Effector memory CD8-positive, alpha-beta T cell (primary cell): ENCODE measurements at regions not wholly inside any gene's neighbourhood (a gene's known extent, or its start where the extent isn't known, plus 50 kb on each side); places are given as distances from the start of the nearest gene placed in this dataset.
A peak's percentile ranks its signal among the peaks of the same experiment; 100 is the strongest.
"Not testable (repeated sequence)": the region's sequence is repeated elsewhere in the genome, so short reads cannot be mapped to it uniquely, and the experiment has no call there.

Experiments used
- ATAC-seq: fragments of 150-1000 bp; cut with Tn5 transposase; replicated peaks from 2 replicates; pipeline ENCODE4 v1.10.0; 2021; ENCODE audit warnings: mild to moderate bottlenecking, moderate library complexity
- DNase-seq, 3 experiments: peaks; one replicate each; pipeline ENCODE4 v3.0.0; 2021
- H3K27ac Mint-ChIP-seq, 2 donors: one replicate each; pipeline ENCODE4 v1.8.0; 2022; ENCODE audit warnings: mild to moderate bottlenecking in 2 of 2, mixed read lengths in 2 of 2, moderate library complexity in 2 of 2
- H3K27me3 Mint-ChIP-seq, 2 donors: one replicate each; pipeline ENCODE4 v1.8.0; 2022; ENCODE audit warnings: mixed read lengths in 2 of 2
- H3K36me3 Mint-ChIP-seq: one replicate; pipeline ENCODE4 v1.8.0; 2022; ENCODE audit warnings: mild to moderate bottlenecking, moderate library complexity, mixed read lengths; ENCODE audit not compliant: insufficient read depth
- H3K4me1 Mint-ChIP-seq, 2 donors: one replicate each; pipeline ENCODE4 v1.8.0; 2022; ENCODE audit warnings: low read depth in 2 of 2, mixed read lengths in 2 of 2
- H3K4me3 Mint-ChIP-seq, 2 donors: one replicate each; pipeline ENCODE4 v1.8.0; 2022; ENCODE audit warnings: mild to moderate bottlenecking in 2 of 2, mixed read lengths in 2 of 2, moderate library complexity in 2 of 2
- H3K9me3 Mint-ChIP-seq, 2 donors: one replicate each; pipeline ENCODE4 v1.8.0; 2022; ENCODE audit warnings: mixed read lengths in 2 of 2

DNA sequence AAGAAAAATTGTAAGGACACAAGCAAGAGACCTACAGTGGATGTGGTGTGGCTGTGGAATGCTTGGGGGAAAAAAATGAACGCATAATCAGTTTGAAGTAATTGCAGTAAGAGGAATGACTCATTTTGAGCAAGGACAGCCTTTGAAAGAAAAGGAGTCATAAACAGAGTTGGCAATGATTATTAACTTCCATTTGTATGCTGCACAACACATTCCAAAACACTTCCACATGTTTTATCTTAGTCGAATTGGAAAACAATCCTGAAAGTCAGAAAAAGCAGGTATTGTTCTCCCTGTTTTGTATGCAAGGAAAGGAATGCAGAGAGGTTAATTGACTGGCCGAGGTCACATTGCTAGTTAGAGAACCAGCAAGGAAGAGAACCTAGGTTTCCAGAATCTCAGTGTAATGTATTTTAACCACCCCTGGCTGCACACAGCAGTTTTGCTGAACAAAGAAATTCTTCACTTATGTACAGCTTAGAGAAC, 630.0 kb upstream of the MIR17HG start:
- Mint-ChIP-seq H3K27me3 (no peaks in the 10 kb centered on the region), H3K36me3 (no peaks in the 10 kb centered on the region), H3K4me3 (no peak overlapping the region), H3K9me3 (peaks cover 0 to 13% of the 10 kb centered on the region in 2 donors), H3K4me1 (no peaks in the 10 kb centered on the region), H3K27ac (no peak overlapping the region)
- DNase-seq (no peak), ATAC-seq (no peak)

DNA sequence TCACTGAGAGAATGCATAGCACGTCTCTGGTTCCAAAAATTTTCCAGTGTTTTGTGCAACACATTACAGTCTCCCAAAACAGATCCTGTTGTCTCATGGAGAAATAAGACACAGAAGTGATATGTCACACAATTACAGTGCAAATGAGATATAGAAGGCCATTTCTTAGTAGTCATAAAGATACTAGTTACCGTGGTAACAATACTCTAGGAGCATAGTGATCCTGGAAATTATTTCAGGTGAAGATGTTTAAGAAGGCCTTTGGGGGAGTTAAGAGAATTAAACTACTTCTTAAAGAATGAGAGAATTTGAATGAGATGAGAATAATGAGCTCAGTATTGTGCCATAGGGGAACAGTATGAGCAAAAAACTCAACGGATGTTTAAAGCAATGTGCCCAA, 628.0 kb upstream of the MIR17HG start:
- Mint-ChIP-seq H3K4me1 (no peaks in the 10 kb centered on the region), H3K27me3 (no peaks in the 10 kb centered on the region), H3K36me3 (no peaks in the 10 kb centered on the region), H3K27ac (no peak overlapping the region), H3K4me3 (no peak overlapping the region), H3K9me3 (peaks cover 0 to 10% of the 10 kb centered on the region in 2 donors)
- no peak for ATAC-seq
- DNase-seq: no peak

DNA sequence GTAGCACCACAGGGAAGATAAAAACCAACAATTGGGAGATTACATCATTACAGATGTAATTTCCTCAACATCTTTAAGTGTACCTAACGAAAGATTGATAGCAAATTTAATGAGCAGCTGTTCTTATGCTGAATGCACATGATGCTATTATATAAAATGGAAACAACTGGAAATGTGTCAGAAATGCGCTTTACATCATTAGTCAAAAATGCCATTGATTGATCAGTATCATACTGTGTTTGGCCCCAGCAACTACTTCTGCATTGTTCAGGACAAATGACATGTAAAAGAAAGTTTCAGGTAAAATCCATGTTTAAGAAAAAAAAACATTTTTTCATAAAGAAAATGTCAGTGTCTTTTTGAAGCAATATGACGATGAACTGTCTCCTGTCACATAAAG, 625.5 kb upstream of the MIR17HG start:
- DNase-seq (no peak), ATAC-seq (no peak)
- H3K27ac Mint-ChIP-seq: no peak overlapping the region
- peaks cover 8 to 13% of the 10 kb centered on the region in 2 donors for H3K9me3 Mint-ChIP-seq
- no peaks in the 10 kb centered on the region for H3K36me3 Mint-ChIP-seq
- no peaks in the 10 kb centered on the region for H3K4me1 Mint-ChIP-seq
- H3K4me3 Mint-ChIP-seq: no peak overlapping the region
- H3K27me3 Mint-ChIP-seq: no peaks in the 10 kb centered on the region

DNA sequence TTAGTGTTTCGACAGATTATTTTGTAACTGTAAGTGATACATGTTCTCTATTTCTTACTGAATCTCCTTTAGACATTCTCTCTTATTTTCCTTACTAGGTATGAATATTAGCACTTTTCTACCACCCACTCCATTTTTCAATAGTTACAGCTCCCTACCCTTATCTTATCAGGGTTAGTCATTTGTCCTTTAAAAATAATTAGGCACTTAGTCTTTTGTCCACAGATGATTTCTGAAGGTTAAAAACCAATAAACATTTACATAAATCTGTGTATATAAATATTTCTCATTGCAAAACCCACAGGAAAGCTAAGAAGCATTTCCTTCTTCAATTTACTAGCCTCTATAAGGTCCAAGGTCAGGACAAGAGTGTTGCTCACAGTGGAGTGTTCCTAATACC, 624.1 kb upstream of the MIR17HG start:
- no peak overlapping the region for H3K27ac Mint-ChIP-seq
- no peak for ATAC-seq

DNA sequence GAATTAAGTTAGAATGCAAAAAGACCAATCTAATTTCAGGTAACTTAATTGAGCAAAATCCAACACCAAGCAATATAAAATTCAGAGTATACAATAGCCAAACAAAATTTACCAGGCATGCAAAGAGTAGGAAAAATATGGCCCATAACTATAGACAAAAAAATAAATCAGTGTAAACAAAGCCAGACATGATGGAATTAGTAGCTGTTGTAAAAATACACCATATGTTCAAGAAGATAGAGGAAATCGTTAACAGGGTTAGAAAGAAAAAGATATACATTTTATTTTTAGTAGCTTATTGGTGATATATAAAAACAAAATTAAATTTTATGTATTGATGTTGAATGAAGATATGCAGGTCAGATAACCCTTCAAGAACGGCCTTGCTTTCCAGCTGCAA, 621.1 kb upstream of the MIR17HG start:
- H3K9me3 Mint-ChIP-seq: peaks cover 9 to 21% of the 10 kb centered on the region in 2 donors
- no peak overlapping the region for H3K27ac Mint-ChIP-seq
- H3K27me3 Mint-ChIP-seq: no peaks in the 10 kb centered on the region
- DNase-seq (no peak), ATAC-seq (no peak)
- H3K4me3 Mint-ChIP-seq: no peak overlapping the region
- no peaks in the 10 kb centered on the region for H3K36me3 Mint-ChIP-seq
- H3K4me1 Mint-ChIP-seq: no peaks in the 10 kb centered on the region

More for the DNA sequence above, 624.1 kb upstream of the MIR17HG start:
- no peaks in the 10 kb centered on the region for H3K27me3 Mint-ChIP-seq
- H3K4me3 Mint-ChIP-seq: no peak overlapping the region
- H3K36me3 Mint-ChIP-seq: no peaks in the 10 kb centered on the region
- H3K9me3 Mint-ChIP-seq: peaks cover 6 to 8% of the 10 kb centered on the region in 2 donors
- no peaks in the 10 kb centered on the region for H3K4me1 Mint-ChIP-seq
- no peak for DNase-seq

DNA sequence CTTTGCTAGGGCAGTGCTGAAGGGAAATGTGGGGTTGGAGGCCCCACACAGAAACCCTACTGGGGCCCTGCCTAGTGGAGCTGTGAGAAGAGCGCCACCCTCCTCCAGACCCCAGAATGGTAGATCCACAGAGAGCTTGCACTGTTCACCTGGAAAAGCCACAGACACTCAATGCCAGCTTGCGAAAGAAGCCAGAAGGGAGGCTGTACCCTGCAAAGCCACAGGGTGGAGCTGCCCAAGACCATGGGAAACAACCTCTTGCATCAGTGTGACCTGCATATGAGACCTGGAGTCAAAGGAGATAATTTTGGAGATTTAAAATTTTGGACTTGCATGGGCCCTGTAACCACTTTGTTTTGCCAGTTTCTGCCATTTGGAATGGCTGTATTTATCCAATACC, 615.4 kb upstream of the MIR17HG start:
- H3K36me3 Mint-ChIP-seq: no peaks in the 10 kb centered on the region
- no peak for DNase-seq
- no peak overlapping the region for H3K27ac Mint-ChIP-seq
- ATAC-seq: no peak
- no peaks in the 10 kb centered on the region for H3K4me1 Mint-ChIP-seq
- H3K9me3 Mint-ChIP-seq: peaks cover 13 to 17% of the 10 kb centered on the region in 2 donors
- H3K4me3 Mint-ChIP-seq: no peak overlapping the region
- no peaks in the 10 kb centered on the region for H3K27me3 Mint-ChIP-seq

DNA sequence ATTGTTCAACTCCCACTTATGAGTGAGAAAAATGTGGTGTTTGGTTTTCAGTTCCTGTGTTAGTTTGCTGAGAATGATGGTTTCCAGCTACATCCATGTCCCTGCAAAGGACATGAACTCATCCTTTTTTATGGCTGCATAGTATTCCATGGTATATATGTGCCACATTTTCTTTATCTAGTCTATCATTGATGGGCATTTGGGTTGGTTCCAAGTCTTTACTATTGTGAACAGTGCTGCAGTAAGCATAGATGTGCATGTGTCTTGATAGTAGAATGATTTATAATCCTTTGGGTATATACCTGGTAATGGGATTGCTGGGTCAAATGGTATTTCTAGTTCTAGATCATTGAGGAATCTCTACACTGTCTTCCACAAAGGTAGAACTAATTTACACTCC, 613.0 kb upstream of the MIR17HG start:
- ATAC-seq, H3K4me3 Mint-ChIP-seq, H3K27ac Mint-ChIP-seq, H3K36me3 Mint-ChIP-seq, H3K4me1 Mint-ChIP-seq, DNase-seq, H3K27me3 Mint-ChIP-seq: not testable (repeated sequence)
- H3K9me3 Mint-ChIP-seq: peaks cover 13 to 19% of the 10 kb centered on the region in 2 donors

DNA sequence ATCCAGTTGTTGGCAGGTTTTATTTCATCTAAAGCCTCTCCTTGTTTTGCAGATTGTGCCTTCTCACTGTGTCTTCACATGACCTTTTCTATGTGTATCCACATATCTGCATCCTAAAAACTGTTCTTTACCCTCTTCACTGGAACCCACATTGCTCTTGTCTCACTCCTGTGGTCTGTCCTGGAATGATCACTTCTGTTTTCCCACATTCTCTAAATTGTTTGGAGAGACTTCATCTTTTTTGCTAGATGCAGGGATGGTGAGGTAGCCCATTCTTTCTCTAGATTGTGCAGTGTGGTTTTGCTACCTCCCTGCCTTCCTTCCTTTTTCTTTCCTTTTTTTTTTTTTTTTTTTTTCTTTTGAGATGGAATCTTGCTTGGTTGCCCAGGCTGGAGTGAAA, 608.6 kb upstream of the MIR17HG start:
- ATAC-seq: no peak
- DNase-seq: no peak

DNA sequence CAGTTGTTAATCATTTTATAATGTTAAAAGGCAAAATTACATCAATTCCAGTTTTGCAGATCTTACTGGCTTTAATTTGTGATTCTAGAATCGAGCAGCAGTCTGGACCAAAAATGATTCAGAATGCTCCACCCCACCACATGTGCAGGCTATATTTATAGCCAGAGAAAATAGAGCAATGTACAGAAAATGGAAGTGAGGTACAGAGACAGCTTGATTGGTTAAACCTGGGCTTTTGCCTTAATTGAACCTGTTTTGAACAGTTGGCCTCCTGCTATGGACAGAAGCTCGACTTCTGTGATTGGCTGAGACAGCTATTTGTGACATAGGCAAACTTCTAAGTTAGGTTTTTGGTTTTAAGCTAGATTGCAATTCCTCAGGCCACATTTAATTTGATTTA, 607.4 kb upstream of the MIR17HG start:
- Mint-ChIP-seq H3K9me3 (peaks cover 8 to 11% of the 10 kb centered on the region in 2 donors), H3K27ac (no peak overlapping the region), H3K36me3 (no peaks in the 10 kb centered on the region), H3K27me3 (no peaks in the 10 kb centered on the region), H3K4me1 (no peaks in the 10 kb centered on the region), H3K4me3 (no peak overlapping the region)
- DNase-seq (no peak), ATAC-seq (no peak)

More for the DNA sequence above, 608.6 kb upstream of the MIR17HG start:
- no peaks in the 10 kb centered on the region for H3K27me3 Mint-ChIP-seq
- H3K36me3 Mint-ChIP-seq: no peaks in the 10 kb centered on the region
- no peak overlapping the region for H3K4me3 Mint-ChIP-seq
- no peaks in the 10 kb centered on the region for H3K4me1 Mint-ChIP-seq
- H3K27ac Mint-ChIP-seq: peak overlapping the region in 1 of 2 donors; percentile 69
- peaks cover 5 to 14% of the 10 kb centered on the region in 2 donors for H3K9me3 Mint-ChIP-seq

DNA sequence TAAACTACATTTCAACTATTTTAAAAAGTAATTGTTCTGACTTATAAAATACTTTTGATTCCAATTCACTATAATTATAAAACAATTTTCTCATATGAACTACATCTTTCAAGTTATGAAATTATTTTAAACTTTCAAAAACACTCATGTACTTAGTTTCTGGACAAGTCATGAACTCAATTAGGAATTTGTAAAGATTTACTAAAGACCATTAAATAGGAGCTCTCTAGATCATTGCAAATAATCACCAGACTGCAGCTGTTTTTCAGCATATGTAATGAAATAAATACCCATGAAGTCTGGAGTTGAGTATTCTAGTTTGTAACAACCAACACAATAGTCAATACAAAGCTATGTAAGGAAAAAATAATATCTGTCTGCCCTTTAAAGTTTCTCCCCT, 605.1 kb upstream of the MIR17HG start:
- no peak overlapping the region for H3K27ac Mint-ChIP-seq
- H3K9me3 Mint-ChIP-seq: peaks cover 10 to 16% of the 10 kb centered on the region in 2 donors
- ATAC-seq (no peak), DNase-seq (no peak)
- no peaks in the 10 kb centered on the region for H3K4me1 Mint-ChIP-seq
- no peaks in the 10 kb centered on the region for H3K36me3 Mint-ChIP-seq
- no peaks in the 10 kb centered on the region for H3K27me3 Mint-ChIP-seq
- no peak overlapping the region for H3K4me3 Mint-ChIP-seq

DNA sequence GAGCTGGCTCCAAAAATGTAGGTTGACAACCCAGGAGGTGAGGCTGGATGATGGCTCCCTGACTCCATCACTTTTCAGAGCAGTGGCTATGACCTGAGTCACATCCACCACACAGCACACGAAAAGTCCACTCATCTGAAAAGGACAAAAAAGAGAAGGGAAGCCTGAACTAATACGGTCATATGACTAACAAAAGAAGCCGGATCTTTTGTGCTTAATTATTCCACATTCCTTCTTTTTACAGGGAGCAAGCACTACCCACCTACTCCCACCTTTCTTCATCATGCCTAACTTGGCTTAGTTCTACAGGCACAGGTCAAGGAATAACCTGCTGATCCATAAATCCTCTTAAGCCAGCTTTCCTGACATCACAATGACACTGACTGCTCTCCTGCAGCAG, 601.3 kb upstream of the MIR17HG start:
- Mint-ChIP-seq H3K27me3 (no peaks in the 10 kb centered on the region), H3K4me3 (no peak overlapping the region), H3K4me1 (no peaks in the 10 kb centered on the region), H3K27ac (no peak overlapping the region), H3K9me3 (peaks cover 6 to 32% of the 10 kb centered on the region in 2 donors), H3K36me3 (no peaks in the 10 kb centered on the region)
- ATAC-seq: no peak
- no peak for DNase-seq

DNA sequence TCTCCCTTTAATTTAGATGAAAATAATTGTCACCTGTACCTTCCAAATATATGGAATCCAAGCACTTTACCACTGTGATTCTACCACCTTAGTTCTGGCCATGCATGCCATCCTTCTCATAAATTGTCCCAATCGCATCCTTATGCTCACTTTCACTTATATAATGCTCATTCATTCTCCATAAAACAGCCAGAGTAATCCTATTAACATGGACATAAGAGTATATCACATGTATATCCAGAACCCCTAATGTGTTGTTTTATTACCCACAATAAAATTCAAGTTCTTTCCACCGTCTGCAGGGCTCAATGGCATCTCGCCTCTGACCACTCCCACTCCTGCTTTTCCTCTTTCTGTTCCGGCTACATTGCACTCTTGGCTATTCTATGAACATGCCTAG, 597.5 kb upstream of the MIR17HG start:
- no peak overlapping the region for H3K4me3 Mint-ChIP-seq

DNA sequence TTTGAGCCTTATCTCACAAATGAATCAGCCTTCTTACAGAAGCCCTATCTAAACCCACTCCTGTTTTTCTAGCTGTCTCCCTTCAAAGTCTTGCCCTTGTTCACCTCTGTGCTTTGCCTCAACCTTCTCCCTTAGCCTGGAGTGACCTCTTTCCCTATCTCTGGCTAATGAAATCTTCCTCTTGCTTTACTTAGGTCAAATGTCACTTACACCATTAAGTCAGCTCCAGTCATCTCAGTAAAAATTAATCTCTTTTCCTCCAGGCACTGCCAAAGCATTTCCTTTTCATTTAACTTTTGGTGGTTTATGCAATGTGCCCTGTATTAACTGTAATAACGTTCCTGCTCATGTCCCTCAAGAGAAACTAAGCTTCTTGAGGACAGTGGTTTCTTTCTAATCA, 596.5 kb upstream of the MIR17HG start:
- H3K27me3 Mint-ChIP-seq: no peaks in the 10 kb centered on the region
- DNase-seq (no peak), ATAC-seq (no peak)
- H3K27ac Mint-ChIP-seq: no peak overlapping the region
- peaks cover 3 to 33% of the 10 kb centered on the region in 2 donors for H3K9me3 Mint-ChIP-seq
- H3K4me3 Mint-ChIP-seq: no peak overlapping the region
- H3K4me1 Mint-ChIP-seq: no peaks in the 10 kb centered on the region
- H3K36me3 Mint-ChIP-seq: no peaks in the 10 kb centered on the region

More for the DNA sequence above, 597.5 kb upstream of the MIR17HG start:
- no peak overlapping the region for H3K27ac Mint-ChIP-seq
- H3K36me3 Mint-ChIP-seq: no peaks in the 10 kb centered on the region
- ATAC-seq (no peak), DNase-seq (no peak)
- H3K27me3 Mint-ChIP-seq: no peaks in the 10 kb centered on the region
- peaks cover 3 to 33% of the 10 kb centered on the region in 2 donors for H3K9me3 Mint-ChIP-seq
- no peaks in the 10 kb centered on the region for H3K4me1 Mint-ChIP-seq

DNA sequence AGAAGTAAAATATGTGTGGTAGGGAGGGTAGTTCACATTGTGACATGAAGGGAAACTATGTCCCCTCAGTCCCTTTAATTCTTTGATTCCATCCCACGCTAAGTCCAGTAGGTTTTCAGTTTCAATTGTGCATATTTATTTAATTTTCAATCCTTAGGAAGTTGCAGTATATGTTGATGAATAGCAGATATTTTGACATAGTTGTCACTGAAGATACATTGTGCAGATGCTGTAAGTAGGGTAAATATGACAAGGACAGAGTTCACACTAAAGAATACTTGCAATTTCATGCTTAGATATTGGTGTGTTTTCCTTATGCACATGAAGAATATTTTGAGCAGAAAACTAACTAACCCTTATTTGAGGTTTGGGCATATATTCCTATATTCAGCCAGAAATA, 595.4 kb upstream of the MIR17HG start:
- Mint-ChIP-seq H3K4me1 (no peaks in the 10 kb centered on the region), H3K27ac (no peak overlapping the region), H3K9me3 (peaks cover 3 to 28% of the 10 kb centered on the region in 2 donors), H3K36me3 (no peaks in the 10 kb centered on the region), H3K27me3 (no peaks in the 10 kb centered on the region), H3K4me3 (no peak overlapping the region)
- no peak for ATAC-seq
- DNase-seq: no peak
